Ectodermal cell (in vitro differentiated cells): ENCODE measurements at regions not wholly inside any gene's neighbourhood (a gene's known extent, or its start where the extent isn't known, plus 50 kb on each side); places are given as distances from the start of the nearest gene placed in this dataset.

Source experiments
- H3K27ac ChIP-seq: 2 replicates; pipeline ENCODE4 v1.7.0; 2013; ENCODE audit warnings: mild to moderate bottlenecking, low read depth, low read length; ENCODE audit not compliant: insufficient read depth, poor library complexity, severe bottlenecking
- H3K27me3 ChIP-seq: 2 replicates; pipeline ENCODE4 v1.7.0; 2013; ENCODE audit warnings: mild to moderate bottlenecking, low read length; ENCODE audit not compliant: insufficient read depth, control insufficient read depth, poor library complexity, severe bottlenecking
- H3K36me3 ChIP-seq: one replicate; pipeline ENCODE4 v1.7.0; 2013; ENCODE audit warnings: low read length; ENCODE audit not compliant: control insufficient read depth, insufficient read depth
- H3K4me1 ChIP-seq: one replicate; pipeline ENCODE4 v1.7.0; 2013; ENCODE audit warnings: low read length; ENCODE audit not compliant: control insufficient read depth, insufficient read depth
- H3K4me3 ChIP-seq: 2 replicates; pipeline ENCODE4 v1.7.0; 2013; ENCODE audit warnings: low read depth, low read length, control low read depth; ENCODE audit not compliant: insufficient read depth
- H3K9me3 ChIP-seq: 2 replicates; pipeline ENCODE4 v1.7.0; 2013; ENCODE audit warnings: mild to moderate bottlenecking, low read length, moderate library complexity; ENCODE audit not compliant: control insufficient read depth
- WGBS, 2 experiments: methylation state at CpG; one replicate each; pipeline ENCODE4 v1.1.7; 2013; ENCODE audit warnings: missing lambda C conversion rate in 2 of 2; 5-methylcytosine and 5-hydroxymethylcytosine counted together

DNA sequence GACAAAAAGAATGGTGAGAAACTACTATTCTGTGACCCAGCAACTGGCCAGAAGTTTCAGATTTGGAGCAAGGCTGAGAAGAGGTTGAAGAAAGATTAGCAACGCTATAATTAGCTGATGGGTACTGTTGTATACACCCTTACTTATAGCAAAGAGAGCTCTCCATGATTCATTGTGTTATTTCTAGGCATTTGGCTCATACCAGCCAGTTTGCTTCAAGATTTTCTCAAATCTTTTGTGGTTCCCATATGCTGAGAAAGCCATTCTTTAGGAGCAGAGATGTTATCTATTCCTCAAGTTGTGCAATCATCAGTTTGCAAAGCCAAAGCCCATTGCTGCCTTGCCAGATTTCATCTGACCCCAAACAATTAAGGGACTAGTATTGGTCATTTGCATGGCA, 179.4 kb downstream of the ETS1 start:
- WGBS, 2 experiments: 83 to 100% methylated on average over 1 of the region's 1 CpG
- Histone ChIP-seq H3K4me1 (no peaks in the 10 kb centered on the region), H3K36me3 (no peaks in the 10 kb centered on the region), H3K9me3 (no peaks in the 10 kb centered on the region), H3K27me3 (no peaks in the 10 kb centered on the region), H3K4me3 (no peak overlapping the region), H3K27ac (no peak overlapping the region)

GRCh38 chr11:128405714-128406662, 181.4 kb downstream of the ETS1 start:
- 86 to 88% methylated on average over 8 of the region's 8 CpGs for WGBS, 2 experiments
- no peak overlapping the region for H3K27ac ChIP-seq

DNA sequence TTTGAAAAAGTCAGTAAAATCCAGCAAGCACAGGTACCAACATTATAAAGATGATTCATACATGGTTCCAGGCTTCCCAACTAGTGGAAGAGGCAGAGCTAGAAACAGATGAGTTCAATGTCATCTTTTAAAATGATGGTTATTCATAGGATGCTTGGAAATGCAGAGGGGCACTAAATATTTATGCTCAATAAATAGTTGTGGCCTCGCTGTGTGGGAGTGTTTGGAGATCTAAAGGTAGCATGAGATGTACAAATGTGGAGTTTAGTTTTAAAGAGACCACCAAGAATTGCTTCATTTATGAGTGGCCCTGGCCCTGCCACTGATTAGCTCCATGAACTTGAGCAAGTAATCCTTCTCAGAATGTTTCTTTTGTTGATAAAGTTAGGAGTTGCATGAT, 182.2 kb downstream of the ETS1 start:
- WGBS, 2 experiments: 96 to 98% methylated on average over 1 of the region's 1 CpG
- H3K4me1 ChIP-seq: no peaks in the 10 kb centered on the region
- H3K27me3 ChIP-seq: no peaks in the 10 kb centered on the region
- no peak overlapping the region for H3K27ac ChIP-seq
- H3K9me3 ChIP-seq: no peaks in the 10 kb centered on the region
- no peak overlapping the region for H3K4me3 ChIP-seq
- H3K36me3 ChIP-seq: no peaks in the 10 kb centered on the region

More at GRCh38 chr11:128405714-128406662, 181.4 kb downstream of the ETS1 start:
- no peak overlapping the region for H3K4me3 ChIP-seq
- H3K9me3 ChIP-seq: no peaks in the 10 kb centered on the region
- no peaks in the 10 kb centered on the region for H3K36me3 ChIP-seq
- H3K27me3 ChIP-seq: no peaks in the 10 kb centered on the region
- no peaks in the 10 kb centered on the region for H3K4me1 ChIP-seq

GRCh38 chr11:128404437-128404836, 182.9 kb downstream of the ETS1 start:
- Histone ChIP-seq H3K27ac (no peak overlapping the region), H3K9me3 (no peaks in the 10 kb centered on the region), H3K4me1 (no peaks in the 10 kb centered on the region), H3K4me3 (no peak overlapping the region), H3K36me3 (no peaks in the 10 kb centered on the region), H3K27me3 (no peaks in the 10 kb centered on the region)
- WGBS, 2 experiments: 84 to 92% methylated on average over 1 of the region's 1 CpG

DNA sequence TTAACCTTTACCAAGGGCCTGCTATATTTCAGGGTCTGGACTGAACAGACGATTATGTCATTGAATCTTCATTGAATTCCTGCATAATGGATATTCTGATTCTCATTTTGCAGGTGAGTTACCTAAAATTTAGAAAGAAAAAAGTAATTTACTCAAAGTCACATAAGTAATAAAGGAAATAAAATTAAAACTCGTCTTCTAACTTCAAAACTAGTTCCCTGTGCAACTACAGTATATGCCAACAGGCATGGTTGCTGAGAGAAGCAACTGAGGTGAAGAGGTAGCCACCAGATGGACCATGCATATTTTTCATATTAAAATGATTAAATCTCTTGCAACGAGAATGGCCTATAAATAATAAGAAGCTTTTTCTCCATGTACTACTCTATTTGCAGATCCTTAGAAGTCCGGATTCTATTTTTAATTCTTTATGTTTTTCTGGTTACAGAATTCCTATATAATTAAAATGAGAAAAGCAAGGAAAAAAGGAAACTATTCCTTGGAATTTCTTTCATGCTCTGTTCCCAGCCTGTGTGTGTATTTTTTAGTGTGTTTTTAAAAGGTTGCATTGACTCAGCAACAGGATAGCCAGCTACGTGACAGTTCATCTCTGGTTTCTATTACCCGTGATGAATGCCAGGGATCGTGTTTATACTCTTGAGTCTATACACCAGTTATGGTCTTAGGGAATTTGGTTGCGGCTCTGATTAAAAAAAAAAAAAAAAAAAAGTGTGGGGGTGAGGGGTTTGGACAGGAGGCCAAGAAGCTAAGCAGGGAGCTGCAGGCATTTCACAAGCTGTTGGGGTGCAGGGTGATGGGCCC, 186.8 kb downstream of the ETS1 start:
- no peaks in the 10 kb centered on the region for H3K36me3 ChIP-seq
- H3K27ac ChIP-seq: no peak overlapping the region
- WGBS, 2 experiments: 91 to 98% methylated on average over 6 of the region's 8 CpGs
- no peaks in the 10 kb centered on the region for H3K27me3 ChIP-seq
- no peak overlapping the region for H3K4me3 ChIP-seq
- no peaks in the 10 kb centered on the region for H3K9me3 ChIP-seq
- H3K4me1 ChIP-seq: no peaks in the 10 kb centered on the region

DNA sequence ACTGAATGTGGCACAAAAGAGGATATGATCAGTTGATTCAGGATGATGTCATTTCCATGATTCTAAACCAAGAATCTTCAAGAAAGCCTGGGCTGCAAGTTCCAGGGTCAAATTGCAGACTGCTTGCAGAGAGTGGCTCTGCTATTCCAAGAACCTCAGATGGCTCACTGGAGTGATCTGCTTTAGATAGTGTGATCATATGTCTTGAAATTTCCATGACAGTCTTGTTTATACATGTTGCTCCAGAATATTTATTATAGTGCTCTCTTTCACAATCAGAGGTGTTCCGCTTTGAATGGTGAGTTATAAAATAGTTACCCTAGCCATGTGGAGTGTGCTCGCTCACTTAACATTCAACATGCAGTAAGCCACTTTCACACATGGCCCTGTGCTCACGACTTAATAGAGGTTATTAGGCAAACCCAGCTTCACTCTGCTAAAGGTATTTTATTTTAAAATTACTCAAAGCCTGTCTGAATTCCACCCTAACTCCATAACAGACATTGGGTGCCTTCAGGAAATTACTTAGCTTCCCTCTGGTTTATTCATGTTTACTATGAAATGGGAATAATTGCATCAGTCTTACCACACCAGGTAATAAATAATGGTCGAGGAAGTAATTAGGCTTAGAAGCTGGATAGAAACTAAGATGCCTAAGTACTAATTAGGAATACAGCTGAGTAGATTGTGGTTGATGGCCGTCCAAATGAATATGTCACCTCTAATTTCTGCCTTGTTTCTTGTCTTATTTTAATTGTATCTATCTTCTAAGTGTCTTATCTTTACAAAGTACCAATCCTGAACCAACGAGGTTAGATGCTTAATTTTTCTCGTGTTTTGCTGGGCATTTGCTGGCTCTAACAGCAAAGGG, 187.9 kb downstream of the ETS1 start:
- WGBS, 2 experiments: 88 to 97% methylated on average over 6 to 7 of the region's 7 CpGs
- H3K9me3 ChIP-seq: no peaks in the 10 kb centered on the region
- no peaks in the 10 kb centered on the region for H3K4me1 ChIP-seq
- H3K4me3 ChIP-seq: no peak overlapping the region
- H3K27ac ChIP-seq: no peak overlapping the region
- H3K36me3 ChIP-seq: no peaks in the 10 kb centered on the region
- no peaks in the 10 kb centered on the region for H3K27me3 ChIP-seq

DNA sequence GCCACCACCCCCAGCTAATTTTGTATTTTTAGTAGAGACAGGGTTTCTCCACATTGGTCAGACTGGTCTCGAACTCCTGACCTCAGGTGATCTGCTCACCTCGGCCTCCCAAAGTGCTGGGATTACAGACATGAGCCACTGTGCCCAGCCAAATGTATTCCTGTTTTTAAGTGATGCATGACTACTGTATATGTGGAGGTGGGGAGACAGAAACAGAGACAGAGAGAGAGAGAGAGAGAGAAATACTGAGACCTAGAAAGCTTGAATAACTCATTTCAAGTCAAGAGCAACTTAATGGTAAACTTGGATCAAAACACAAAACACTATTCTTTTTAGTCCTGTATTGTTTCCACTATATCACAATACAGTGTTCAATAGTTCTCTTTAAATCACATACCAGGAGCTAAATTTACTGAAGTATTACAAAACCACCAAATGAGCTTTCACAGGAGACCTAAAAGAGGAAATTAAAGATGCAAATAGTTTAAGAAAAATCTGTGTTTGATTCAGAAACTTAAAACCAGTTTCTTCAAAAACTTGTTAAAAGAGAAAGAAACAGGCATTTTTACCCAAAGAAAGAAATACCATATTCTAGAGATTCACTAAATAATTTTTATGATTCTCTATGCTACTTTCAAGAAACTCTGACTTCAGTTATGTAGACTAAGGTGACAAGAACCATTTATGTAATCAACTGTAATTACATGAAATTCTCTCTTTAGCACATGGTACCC, 188.7 kb downstream of the ETS1 start:
- no peaks in the 10 kb centered on the region for H3K27me3 ChIP-seq
- WGBS, 2 experiments: 91 to 92% methylated on average over 2 of the region's 2 CpGs
- no peak overlapping the region for H3K4me3 ChIP-seq
- no peaks in the 10 kb centered on the region for H3K4me1 ChIP-seq
- no peaks in the 10 kb centered on the region for H3K36me3 ChIP-seq
- H3K9me3 ChIP-seq: no peaks in the 10 kb centered on the region
- H3K27ac ChIP-seq: no peak overlapping the region

DNA sequence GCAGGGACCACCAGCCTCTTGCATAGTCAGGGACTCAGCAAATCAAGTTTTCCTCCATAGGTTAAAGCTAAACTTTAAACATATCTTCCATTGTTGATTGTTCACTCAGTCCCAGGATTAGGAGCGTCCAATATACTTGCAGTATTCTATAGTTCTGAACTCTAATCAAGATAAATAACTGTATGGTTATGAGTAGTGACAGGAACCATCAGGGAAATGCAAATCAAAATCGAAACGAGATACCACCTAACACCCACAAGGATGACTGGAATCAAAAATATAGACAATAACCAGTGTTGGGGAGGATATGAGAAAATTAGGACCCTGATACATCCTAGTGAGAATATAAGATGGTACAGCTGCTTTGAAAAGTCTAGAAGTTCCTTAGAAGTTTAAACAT, 190.0 kb downstream of the ETS1 start:
- 83 to 100% methylated on average over 1 of the region's 3 CpGs for WGBS, 2 experiments
- no peaks in the 10 kb centered on the region for H3K36me3 ChIP-seq
- no peaks in the 10 kb centered on the region for H3K9me3 ChIP-seq
- H3K27ac ChIP-seq: no peak overlapping the region
- H3K4me3 ChIP-seq: no peak overlapping the region
- no peaks in the 10 kb centered on the region for H3K4me1 ChIP-seq
- H3K27me3 ChIP-seq: no peaks in the 10 kb centered on the region

- no peaks in the 10 kb centered on the region for H3K9me3 ChIP-seq
- H3K4me1 ChIP-seq: no peaks in the 10 kb centered on the region
- H3K27me3 ChIP-seq: no peaks in the 10 kb centered on the region
- 95 to 97% methylated on average over 4 of the region's 4 CpGs for WGBS, 2 experiments
- H3K4me3 ChIP-seq: no peak overlapping the region
- H3K27ac ChIP-seq: no peak overlapping the region
- H3K36me3 ChIP-seq: no peaks in the 10 kb centered on the region
These were observed 192.8 kb downstream of the ETS1 start for GRCh38 chr11:128394431-128395089.
